ENCODE measurements at regions not wholly inside any gene's neighbourhood (a gene's known extent, or its start where the extent isn't known, plus 50 kb on each side); places are given as distances from the start of the nearest gene placed in this dataset.
"Not testable (repeated sequence)": the region's sequence is repeated elsewhere in the genome, so short reads cannot be mapped to it uniquely, and the experiment has no call there.

DNA sequence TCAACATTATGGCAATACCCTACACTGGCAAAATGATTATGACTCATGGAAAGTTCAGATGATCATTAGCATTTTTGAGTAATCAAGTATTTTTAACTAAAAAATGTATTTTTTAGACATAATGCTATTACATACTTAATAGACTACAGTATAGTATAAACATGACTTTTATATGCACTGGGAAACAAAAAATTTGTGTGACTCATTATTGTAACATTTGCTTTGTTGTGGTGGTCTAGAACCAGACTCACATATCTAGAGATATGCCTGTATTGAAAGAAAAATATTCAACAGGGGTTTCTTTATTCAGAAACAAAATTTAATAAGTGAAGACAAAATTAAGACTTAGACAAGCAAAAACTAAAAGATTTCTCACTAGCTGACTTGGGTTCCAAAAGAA lies 385.3 kb upstream of the RIOK2 start:
- peaks cover 0 to 44% (median 14%) of the 10 kb centered on the region in 11 donors for H3K9me3 ChIP-seq
- no peak for ATAC-seq
- H3K4me1 ChIP-seq, result no peaks in the 10 kb centered on the region
- no peak overlapping the region for H3K27ac ChIP-seq
- H3K27me3 ChIP-seq, result no peaks in the 10 kb centered on the region
- intact Hi-C loops (cut with DNase I), result no loop called here
- TF ChIP-seq, protein P1, sequence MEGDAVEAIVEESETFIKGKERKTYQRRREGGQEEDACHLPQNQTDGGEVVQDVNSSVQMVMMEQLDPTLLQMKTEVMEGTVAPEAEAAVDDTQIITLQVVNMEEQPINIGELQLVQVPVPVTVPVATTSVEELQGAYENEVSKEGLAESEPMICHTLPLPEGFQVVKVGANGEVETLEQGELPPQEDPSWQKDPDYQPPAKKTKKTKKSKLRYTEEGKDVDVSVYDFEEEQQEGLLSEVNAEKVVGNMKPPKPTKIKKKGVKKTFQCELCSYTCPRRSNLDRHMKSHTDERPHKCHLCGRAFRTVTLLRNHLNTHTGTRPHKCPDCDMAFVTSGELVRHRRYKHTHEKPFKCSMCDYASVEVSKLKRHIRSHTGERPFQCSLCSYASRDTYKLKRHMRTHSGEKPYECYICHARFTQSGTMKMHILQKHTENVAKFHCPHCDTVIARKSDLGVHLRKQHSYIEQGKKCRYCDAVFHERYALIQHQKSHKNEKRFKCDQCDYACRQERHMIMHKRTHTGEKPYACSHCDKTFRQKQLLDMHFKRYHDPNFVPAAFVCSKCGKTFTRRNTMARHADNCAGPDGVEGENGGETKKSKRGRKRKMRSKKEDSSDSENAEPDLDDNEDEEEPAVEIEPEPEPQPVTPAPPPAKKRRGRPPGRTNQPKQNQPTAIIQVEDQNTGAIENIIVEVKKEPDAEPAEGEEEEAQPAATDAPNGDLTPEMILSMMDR (IDR thresholded peaks at IDR 0.05), result no peak
- DNase-seq, result no peak
- H3K4me3 ChIP-seq, result no peak overlapping the region
- H3K36me3 ChIP-seq, result no peaks in the 10 kb centered on the region

- TF ChIP-seq, protein P1 (IDR thresholded peaks at IDR 0.05), result no peak
- peaks cover 0 to 44% (median 14%) of the 10 kb centered on the region in 11 donors for H3K9me3 ChIP-seq
- 87 to 90% methylated on average over 1 of the region's 1 CpG for WGBS, 2 donors
Observed at GRCh38 chr5:97570242-97570641, 387.2 kb upstream of the RIOK2 start.

DNA sequence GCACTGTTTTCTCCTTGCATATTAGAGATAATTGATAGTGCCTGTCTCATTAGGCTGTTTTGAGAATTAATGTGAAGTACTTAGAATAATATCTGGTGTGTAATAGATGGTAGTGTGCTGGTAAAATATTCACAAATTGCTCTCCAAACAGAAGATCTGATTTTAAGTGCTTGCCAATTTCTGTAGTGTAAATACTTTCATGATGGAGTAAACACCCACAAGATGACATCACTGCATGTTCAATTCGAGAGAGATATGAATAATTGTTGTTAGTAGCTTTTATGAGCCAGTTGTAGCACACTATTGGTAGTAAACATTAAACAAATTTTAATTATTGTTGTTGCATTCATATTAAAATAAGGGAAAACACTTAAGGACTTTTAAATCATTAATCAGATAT lies 392.3 kb upstream of the RIOK2 start:
- Histone ChIP-seq H3K27ac (no peak overlapping the region), H3K9me3 (peaks cover 0 to 13% (median 5%) of the 10 kb centered on the region in 11 donors), H3K27me3 (no peaks in the 10 kb centered on the region), H3K4me1 (no peaks in the 10 kb centered on the region), H3K4me3 (no peak overlapping the region), H3K36me3 (no peaks in the 10 kb centered on the region)
- TF ChIP-seq, protein P1 (IDR thresholded peaks at IDR 0.05), result no peak
- no peak for ATAC-seq
- intact Hi-C loops (cut with DNase I), result no loop called here
- WGBS, 2 donors, result 29 to 47% methylated on average over 1 of the region's 1 CpG
- no peak for DNase-seq

More at GRCh38 chr5:97570242-97570641, 387.2 kb upstream of the RIOK2 start:
- no peak for DNase-seq
- intact Hi-C loops (cut with DNase I), result no loop called here
- Histone ChIP-seq H3K27me3 (no peaks in the 10 kb centered on the region), H3K27ac (no peak overlapping the region), H3K4me1 (no peaks in the 10 kb centered on the region), H3K36me3 (no peaks in the 10 kb centered on the region), H3K4me3 (no peak overlapping the region)
- ATAC-seq, result no peak

DNA sequence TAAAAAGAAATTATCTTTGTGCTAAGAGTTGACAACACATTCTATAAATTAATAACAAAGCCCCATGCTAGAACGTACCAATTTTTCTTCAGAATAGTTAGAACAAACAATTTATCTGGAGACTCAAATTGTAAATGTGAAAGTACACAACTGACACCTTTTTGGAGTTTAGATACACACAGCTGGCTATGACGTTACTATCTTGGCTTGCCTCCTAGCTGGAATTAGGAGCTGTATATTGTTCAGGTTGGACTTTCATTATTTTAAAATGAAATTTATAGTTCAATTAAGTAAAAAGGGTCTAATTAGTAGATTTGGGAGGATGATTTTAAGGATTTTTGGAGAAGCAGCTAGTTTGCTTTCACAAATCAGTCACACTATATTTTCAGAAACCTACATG lies 393.9 kb upstream of the RIOK2 start:
- TF ChIP-seq, protein P1 (IDR thresholded peaks at IDR 0.05), result no peak
- ATAC-seq (no peak), DNase-seq (no peak)
- H3K27me3 ChIP-seq, result no peaks in the 10 kb centered on the region
- intact Hi-C loops (cut with DNase I), result no loop called here
- H3K27ac ChIP-seq, result peak overlapping the region in 1 of 10 donors; percentile 14
- H3K36me3 ChIP-seq, result no peaks in the 10 kb centered on the region
- H3K9me3 ChIP-seq, result peaks cover 0 to 3% (median 0%) of the 10 kb centered on the region in 11 donors
- H3K4me1 ChIP-seq, result no peaks in the 10 kb centered on the region
- no peak overlapping the region for H3K4me3 ChIP-seq
- 51 to 53% methylated on average over 2 of the region's 2 CpGs for WGBS, 2 donors

- intact Hi-C loops (cut with DNase I); H3K9me3 ChIP-seq; ATAC-seq; H3K4me1 ChIP-seq; H3K4me3 ChIP-seq; DNase-seq; H3K27ac ChIP-seq; H3K36me3 ChIP-seq; H3K27me3 ChIP-seq: not testable (repeated sequence)
- 94% methylated on average over 27 of the region's 29 CpGs for WGBS, 2 donors
Observed at GRCh38 chr5:97579977-97580376, 396.9 kb upstream of the RIOK2 start.
